GM06990 (cell line): ENCODE measurements at regions not wholly inside any gene's neighbourhood (a gene's known extent, or its start where the extent isn't known, plus 50 kb on each side); places are given as distances from the start of the nearest gene placed in this dataset.

Source experiments
- DNase-seq: peaks from one replicate; pipeline ENCODE4 v3.0.0-alpha.2; 2011; ENCODE audit not compliant: insufficient read length; ENCODE audit errors: extremely low read depth
- H3K27me3 ChIP-seq: replicated peaks from 2 replicates; pipeline ENCODE4 v1.6.0; 2011; ENCODE audit warnings: low read length; ENCODE audit not compliant: control insufficient read depth, insufficient read depth
- H3K36me3 ChIP-seq: 2 replicates; pipeline ENCODE4 v1.5.1; 2011; ENCODE audit warnings: low read length; ENCODE audit not compliant: control insufficient read depth, insufficient read depth
- H3K4me3 ChIP-seq: replicated peaks from 2 replicates; pipeline ENCODE4 v1.5.1; 2011; ENCODE audit warnings: low read depth, mild to moderate bottlenecking, control low read depth, low read length
- TF ChIP-seq, protein P1 (sequence below): IDR thresholded peaks from 2 replicates; pipeline ENCODE4 v1.5.1; 2011; ENCODE audit warnings: low read length, control low read depth, mild to moderate bottlenecking, inconsistent platforms; ENCODE audit not compliant: insufficient read depth, poor library complexity, severe bottlenecking

DNA sequence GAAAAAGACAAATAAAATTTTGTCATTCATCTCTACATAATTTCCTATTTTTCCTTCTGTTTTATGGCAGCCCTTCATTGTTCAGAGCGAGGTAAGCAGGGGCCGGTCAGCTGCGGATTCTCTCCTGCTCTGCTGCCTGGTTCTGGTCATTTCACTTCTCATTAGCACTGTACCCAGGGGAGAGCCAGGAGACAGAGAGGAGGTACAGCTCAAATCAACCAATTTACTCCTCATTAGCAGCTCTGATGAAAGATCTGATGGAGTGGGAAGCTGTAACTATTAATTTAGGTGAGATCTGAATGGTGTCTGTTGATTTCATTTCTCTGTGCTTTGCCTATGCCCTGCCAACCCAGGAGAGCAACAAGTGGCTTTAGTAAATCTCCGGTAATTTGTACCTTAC, 241.5 kb upstream of the PFKP start:
- TF ChIP-seq, protein P1, sequence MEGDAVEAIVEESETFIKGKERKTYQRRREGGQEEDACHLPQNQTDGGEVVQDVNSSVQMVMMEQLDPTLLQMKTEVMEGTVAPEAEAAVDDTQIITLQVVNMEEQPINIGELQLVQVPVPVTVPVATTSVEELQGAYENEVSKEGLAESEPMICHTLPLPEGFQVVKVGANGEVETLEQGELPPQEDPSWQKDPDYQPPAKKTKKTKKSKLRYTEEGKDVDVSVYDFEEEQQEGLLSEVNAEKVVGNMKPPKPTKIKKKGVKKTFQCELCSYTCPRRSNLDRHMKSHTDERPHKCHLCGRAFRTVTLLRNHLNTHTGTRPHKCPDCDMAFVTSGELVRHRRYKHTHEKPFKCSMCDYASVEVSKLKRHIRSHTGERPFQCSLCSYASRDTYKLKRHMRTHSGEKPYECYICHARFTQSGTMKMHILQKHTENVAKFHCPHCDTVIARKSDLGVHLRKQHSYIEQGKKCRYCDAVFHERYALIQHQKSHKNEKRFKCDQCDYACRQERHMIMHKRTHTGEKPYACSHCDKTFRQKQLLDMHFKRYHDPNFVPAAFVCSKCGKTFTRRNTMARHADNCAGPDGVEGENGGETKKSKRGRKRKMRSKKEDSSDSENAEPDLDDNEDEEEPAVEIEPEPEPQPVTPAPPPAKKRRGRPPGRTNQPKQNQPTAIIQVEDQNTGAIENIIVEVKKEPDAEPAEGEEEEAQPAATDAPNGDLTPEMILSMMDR = no peak
- DNase-seq = no peak
- Histone ChIP-seq H3K27me3 (no peaks in the 10 kb centered on the region; the same call in 1 of the 2 replicates), H3K4me3 (no peak overlapping the region), H3K36me3 (no peaks in the 10 kb centered on the region)

DNA sequence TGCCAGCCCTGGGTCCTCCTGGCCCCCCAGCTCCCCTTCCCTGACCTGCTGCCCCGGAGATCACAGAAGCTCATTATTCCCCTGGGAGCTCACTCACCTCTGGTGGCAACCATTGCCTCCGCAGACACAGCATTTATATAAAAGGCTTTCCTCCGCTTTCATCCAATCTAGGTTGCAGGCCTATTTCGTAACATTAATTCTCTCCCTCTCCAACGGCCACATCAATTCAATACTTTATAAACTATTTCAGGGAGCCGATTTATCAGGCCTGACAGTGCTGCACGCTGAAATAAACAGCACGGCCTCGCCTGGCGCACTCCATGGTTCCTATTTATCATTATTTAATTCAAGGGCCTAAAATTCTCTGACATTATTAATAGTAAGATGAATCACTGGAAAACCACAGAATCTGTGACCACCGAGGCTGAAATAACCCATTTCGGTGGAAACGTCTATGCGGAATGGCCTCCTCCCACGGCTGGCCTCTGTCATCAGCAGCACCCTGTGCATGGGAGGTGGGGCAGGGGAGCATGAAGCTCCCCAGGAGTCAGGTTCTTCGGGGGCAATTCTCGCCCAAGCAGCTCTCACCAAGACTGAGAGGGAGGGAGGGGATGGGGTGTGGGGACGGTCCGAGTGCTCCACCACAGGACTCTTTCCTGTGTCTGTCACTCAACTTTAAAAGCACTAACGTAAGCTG, 249.3 kb upstream of the PFKP start:
- TF ChIP-seq, protein P1 = no peak
- no peak for DNase-seq
- Histone ChIP-seq H3K27me3 (no peaks in the 10 kb centered on the region; the same call in 1 of the 2 replicates), H3K36me3 (no peaks in the 10 kb centered on the region), H3K4me3 (no peak overlapping the region)

DNA sequence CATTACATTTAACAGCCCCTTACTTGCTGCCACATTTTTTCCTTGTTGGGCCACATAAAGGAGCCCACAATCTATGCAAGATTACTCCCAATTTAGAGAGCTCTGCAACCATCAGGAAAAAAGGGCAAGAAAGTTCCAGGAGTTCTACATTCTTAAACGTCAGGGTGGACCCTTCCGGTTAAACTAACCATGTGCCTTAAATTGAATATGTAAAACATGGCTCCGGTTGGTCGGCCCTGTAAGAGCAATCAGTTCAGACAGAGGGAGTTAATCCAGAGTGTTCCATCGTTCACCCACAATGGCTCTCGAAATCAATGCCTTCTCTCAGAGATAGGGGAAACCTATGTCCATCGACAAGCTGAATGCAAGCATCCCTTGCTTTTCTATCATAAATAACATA, 253.7 kb upstream of the PFKP start:
- TF ChIP-seq, protein P1 = no peak
- DNase-seq = no peak
- Histone ChIP-seq H3K27me3 (no peaks in the 10 kb centered on the region; the same call in 1 of the 2 replicates), H3K36me3 (no peaks in the 10 kb centered on the region), H3K4me3 (no peak overlapping the region)

DNA sequence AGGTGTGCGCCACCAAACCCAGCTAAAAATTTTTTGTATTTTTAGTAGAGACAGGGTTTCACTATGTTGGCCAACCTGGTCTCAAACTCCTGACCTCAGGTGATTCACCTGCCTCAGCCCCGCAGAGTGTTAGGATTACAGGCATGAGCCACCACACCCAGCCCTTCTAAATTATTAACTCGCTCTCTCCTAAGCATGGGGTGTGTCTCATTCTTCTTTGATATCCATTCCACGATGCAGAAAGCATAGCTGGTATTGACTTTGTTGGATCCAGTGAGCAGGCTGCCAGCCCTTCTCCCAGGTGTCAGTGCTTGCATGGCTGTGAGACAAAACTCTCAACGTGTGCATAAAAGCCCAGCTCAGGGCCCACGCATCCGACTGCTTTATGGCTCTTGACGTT, 254.1 kb upstream of the PFKP start:
- TF ChIP-seq, protein P1 = no peak
- DNase-seq = no peak

DNA sequence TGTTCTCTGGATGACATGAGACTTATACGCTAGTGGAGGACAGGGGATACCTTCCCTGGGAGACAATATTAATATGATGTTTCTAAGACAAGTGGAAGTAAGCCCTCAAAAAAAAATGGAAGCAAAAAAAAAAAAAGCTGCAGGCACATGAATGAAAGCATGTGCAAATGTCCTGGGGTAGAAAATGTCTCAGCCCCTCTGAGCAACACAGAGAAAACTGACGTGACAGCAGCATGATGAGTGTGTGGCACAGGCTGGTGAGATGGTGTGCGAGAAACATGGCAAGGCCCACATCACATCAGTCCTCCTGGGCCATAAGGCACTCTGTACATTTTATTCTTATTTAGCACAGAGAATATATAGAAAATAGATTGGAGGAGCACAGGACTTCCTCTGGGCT, 254.7 kb upstream of the PFKP start:
- no peaks in the 10 kb centered on the region; the same call in 1 of the 2 replicates for H3K27me3 ChIP-seq
- DNase-seq = no peak
- TF ChIP-seq, protein P1 = no peak
- H3K4me3 ChIP-seq = no peak overlapping the region
- H3K36me3 ChIP-seq = no peaks in the 10 kb centered on the region

More for the DNA sequence above, 254.1 kb upstream of the PFKP start:
- Histone ChIP-seq H3K36me3 (no peaks in the 10 kb centered on the region), H3K4me3 (no peak overlapping the region), H3K27me3 (no peaks in the 10 kb centered on the region; the same call in 1 of the 2 replicates)
